Stomach (tissue), 8 donors: ENCODE measurements at regions not wholly inside any gene's neighbourhood (a gene's known extent, or its start where the extent isn't known, plus 50 kb on each side); places are given as distances from the start of the nearest gene placed in this dataset.

ENCODE experiments used
- DNase-seq, 2 donors: peaks; one replicate each; pipeline versions ENCODE4 v3.0.0 to v3.0.0-alpha.2; 2013 to 2019
- H3K27ac ChIP-seq, 5 donors: fragments of 200-600 bp in 4 of 5; sonication (generic) in 4 of 5; one replicate each; pipeline ENCODE4 v1.5.1; 2013 to 2019; ENCODE audit warnings: mild to moderate bottlenecking in 1 of 5, moderate library complexity in 1 of 5
- H3K27me3 ChIP-seq, 3 donors: fragments of 200-600 bp; sonication (generic); one replicate each; pipeline ENCODE4 v1.5.1; 2017 to 2019; ENCODE audit warnings: mixed run types in 1 of 3
- H3K36me3 ChIP-seq, 4 donors: fragments of 200-600 bp; sonication (generic); 1 replicate in 3 of 4; 2 replicates in 1 of 4; pipeline ENCODE4 v1.5.1; 2016 to 2019
- H3K4me1 ChIP-seq, 4 donors: fragments of 200-600 bp; sonication (generic); one replicate each; pipeline ENCODE4 v1.5.1; 2016 to 2019
- H3K4me3 ChIP-seq, 4 donors: fragments of 200-600 bp; sonication (generic) in 3 of 4; one replicate each; pipeline ENCODE4 v1.5.1; 2016 to 2019; ENCODE audit warnings: mild to moderate bottlenecking in 1 of 4
- H3K9me3 ChIP-seq, 4 donors: fragments of 200-600 bp; sonication (generic); one replicate each; pipeline ENCODE4 v1.5.1; 2016 to 2019
- CTCF ChIP-seq, 7 experiments: fragments of 450-650 bp in 4 of 7; fragments of 200-600 bp in 3 of 7; sonication (generic) in 3 of 7; IDR thresholded peaks; one replicate each; pipeline ENCODE4 v1.5.1; 2016 to 2019; ENCODE audit warnings: antibody characterized with exemption in 7 of 7, control low read depth in 2 of 7, mild to moderate bottlenecking in 1 of 7
- EP300 ChIP-seq: sonication (generic); formaldehyde crosslinking; IDR thresholded peaks from one replicate; pipeline ENCODE4 v1.6.1; 2017; ENCODE audit warnings: antibody characterized with exemption
- POLR2A ChIP-seq, 4 donors: fragments of 450-650 bp; IDR thresholded peaks; one replicate each; pipeline ENCODE4 v1.6.1; 2016; ENCODE audit warnings: antibody characterized with exemption in 4 of 4, control low read depth in 2 of 4, mild to moderate bottlenecking in 1 of 4, moderate library complexity in 1 of 4
- POLR2AphosphoS5 ChIP-seq, 3 donors: sonication (generic); formaldehyde crosslinking; IDR thresholded peaks; one replicate each; pipeline ENCODE4 v1.6.1; 2016; ENCODE audit warnings: antibody characterized with exemption in 3 of 3
- WGBS, 5 donors: extraction: QIAGEN DNeasy Blood & Tissue Kit in 3 of 5; methylation state at CpG; one replicate each; pipeline versions ENCODE4 v1.1.5 to v1.1.7; 2013 to 2018; 5-methylcytosine and 5-hydroxymethylcytosine counted together
- intact Hi-C: fragments of 100-400 bp; cut with DNase I; formaldehyde crosslinking; loops from one replicate; pipeline ENCODE4 v1.15.1; 2023; ENCODE audit warnings: low total_unique reads
- donor health status: healthy with polysubstance abuse.
- donor health status: Bipolar disorder and iron deficiency.
- donor health status: healthy.

DNA sequence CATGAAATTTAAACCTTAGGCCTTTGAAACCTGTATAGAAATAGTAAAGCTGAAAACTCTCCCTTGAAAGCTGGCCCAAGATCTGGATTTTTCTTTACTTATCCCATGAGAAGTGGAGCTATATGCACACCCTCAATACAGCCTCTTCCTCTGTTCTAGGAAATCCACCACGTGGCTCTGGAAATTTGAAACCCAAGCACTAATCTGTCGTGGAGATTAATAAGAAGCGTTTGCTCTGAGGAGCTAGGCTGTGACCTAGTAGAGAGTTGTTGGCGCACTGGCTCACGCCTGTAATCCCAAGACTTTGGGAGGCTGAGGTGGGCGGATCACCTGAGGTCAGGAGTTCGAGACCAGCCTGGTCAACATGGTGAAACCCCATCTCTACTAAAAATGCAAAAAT lies 291.3 kb upstream of the PLXNA2 start:
- WGBS, 5 donors, result 53 to 72% (median 59%) methylated on average over 7 of the region's 7 CpGs

GRCh38 chr1:208536212-208536611 lies 292.0 kb upstream of the PLXNA2 start:
- WGBS, 5 donors, result 66 to 82% (median 77%) methylated on average over 4 of the region's 4 CpGs
- Histone ChIP-seq H3K27ac (no peak overlapping the region), H3K9me3 (no peaks in the 10 kb centered on the region), H3K4me3 (no peak overlapping the region), H3K27me3 (peaks cover 0 to 8% (median 2%) of the 10 kb centered on the region in 3 donors), H3K36me3 (no peaks in the 10 kb centered on the region), H3K4me1 (no peaks in the 10 kb centered on the region)
- intact Hi-C loops, result no loop called here
- DNase-seq, result no peak
- TF ChIP-seq POLR2AphosphoS5 (IDR thresholded peaks at IDR 0.05) (no peak), POLR2A (IDR thresholded peaks at IDR 0.05) (no peak), CTCF (IDR thresholded peaks at IDR 0.05) (no peak), EP300 (no peak)

More for the DNA sequence above, 291.3 kb upstream of the PLXNA2 start:
- Histone ChIP-seq H3K4me3 (no peak overlapping the region), H3K4me1 (no peaks in the 10 kb centered on the region), H3K9me3 (no peaks in the 10 kb centered on the region), H3K27ac (no peak overlapping the region), H3K27me3 (peaks cover 0 to 11% (median 2%) of the 10 kb centered on the region in 3 donors), H3K36me3 (no peaks in the 10 kb centered on the region)
- intact Hi-C loops, result no loop called here
- no peak for TF ChIP-seq CTCF (IDR thresholded peaks at IDR 0.05)
- no peak for TF ChIP-seq EP300
- no peak for TF ChIP-seq POLR2A (IDR thresholded peaks at IDR 0.05)
- TF ChIP-seq POLR2AphosphoS5 (IDR thresholded peaks at IDR 0.05), result no peak
- no peak for DNase-seq

DNA sequence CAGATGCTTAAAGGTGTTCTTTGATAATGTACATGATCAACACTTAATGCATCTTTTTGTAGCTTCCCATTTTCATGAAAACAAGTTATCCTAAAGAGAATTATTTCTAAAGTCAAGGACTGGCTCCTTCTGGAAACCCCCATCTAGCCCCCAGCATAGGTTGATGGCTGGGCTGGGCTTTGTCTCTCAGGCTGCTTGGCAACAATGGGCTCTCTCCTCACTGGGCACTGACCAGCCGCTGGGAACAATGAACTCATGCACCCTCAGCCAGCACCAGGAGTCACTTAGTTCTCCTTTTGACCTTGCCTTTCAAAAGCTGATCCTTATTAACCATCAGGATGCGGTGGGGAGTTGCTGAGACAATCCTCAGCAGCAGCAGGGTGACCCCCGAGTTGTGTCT lies 293.0 kb upstream of the PLXNA2 start:
- 52 to 72% (median 60%) methylated on average over 3 of the region's 3 CpGs for WGBS, 5 donors
- H3K4me3 ChIP-seq, result no peak overlapping the region
- no peaks in the 10 kb centered on the region for H3K9me3 ChIP-seq
- no peaks in the 10 kb centered on the region for H3K36me3 ChIP-seq
- H3K4me1 ChIP-seq, result no peaks in the 10 kb centered on the region
- DNase-seq, result no peak
- intact Hi-C loops, result no loop called here
- TF ChIP-seq POLR2AphosphoS5 (IDR thresholded peaks at IDR 0.05), result no peak
- TF ChIP-seq EP300, result no peak
- TF ChIP-seq CTCF (IDR thresholded peaks at IDR 0.05), result no peak
- no peak for TF ChIP-seq POLR2A (IDR thresholded peaks at IDR 0.05)
- H3K27me3 ChIP-seq, result peaks cover 0 to 3% (median 2%) of the 10 kb centered on the region in 3 donors
- H3K27ac ChIP-seq, result no peak overlapping the region

DNA sequence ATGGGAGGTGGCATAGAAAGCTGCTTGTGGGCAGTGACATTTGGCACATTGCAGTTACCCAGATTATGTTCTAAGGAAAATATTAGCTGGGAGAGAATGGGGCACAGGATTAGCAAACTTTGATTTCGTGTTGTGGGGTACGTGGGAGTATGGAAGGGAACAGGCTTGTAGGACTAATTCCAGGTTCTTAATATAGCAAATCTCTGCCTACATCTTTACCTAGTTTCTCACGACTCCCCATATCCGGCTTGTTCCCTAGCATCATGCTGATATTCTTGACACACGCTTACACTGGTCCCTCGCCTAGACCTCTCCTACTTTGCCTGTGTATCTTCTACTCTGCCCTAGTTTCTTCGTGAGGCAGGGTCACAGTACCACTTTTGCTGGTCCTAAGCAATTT lies 293.9 kb upstream of the PLXNA2 start:
- no peaks in the 10 kb centered on the region for H3K4me1 ChIP-seq
- intact Hi-C loops, result no loop called here
- no peaks in the 10 kb centered on the region for H3K9me3 ChIP-seq
- no peaks in the 10 kb centered on the region for H3K36me3 ChIP-seq
- H3K4me3 ChIP-seq, result no peak overlapping the region
- TF ChIP-seq POLR2AphosphoS5 (IDR thresholded peaks at IDR 0.05) (no peak), CTCF (IDR thresholded peaks at IDR 0.05) (no peak), POLR2A (IDR thresholded peaks at IDR 0.05) (no peak)
- no peak for DNase-seq
- 87 to 89% (median 89%) methylated on average over 7 of the region's 7 CpGs for WGBS, 5 donors
- H3K27ac ChIP-seq, result peak overlapping the region in 1 of 5 donors; percentile 6
- peaks cover 0 to 3% (median 2%) of the 10 kb centered on the region in 3 donors for H3K27me3 ChIP-seq
